ENCODE measurements at regions not wholly inside any gene's neighbourhood (a gene's known extent, or its start where the extent isn't known, plus 50 kb on each side); places are given as distances from the start of the nearest gene placed in this dataset.

- no peak for TF ChIP-seq JUNB (IDR thresholded peaks at IDR 0.05; ENCODE audit: unreplicated experiment)
Measured at GRCh38 chr4:29243054-29243453, 1477.1 kb upstream of the PCDH7 start (continued).

GRCh38 chr4:29243851-29244250 is 1476.3 kb upstream of the PCDH7 start:
- Mint-ChIP-seq H3K9me3 (no peaks in the 10 kb centered on the region), H3K27me3 (ENCODE audit: insufficient read depth, low read depth, poor library complexity) (no peaks in the 10 kb centered on the region), H3K4me1 (no peaks in the 10 kb centered on the region), H3K4me3 (no peak overlapping the region), H3K36me3 (ENCODE audit: low read depth) (no peaks in the 10 kb centered on the region), H3K27ac (no peak overlapping the region)
- Histone ChIP-seq H4K20me1 (replicated peaks; ENCODE audit: insufficient read depth) (no peaks in the 10 kb centered on the region), H3K4me2 (no peak overlapping the region), H3K4me1 (ENCODE audit: insufficient read depth) (no peaks in the 10 kb centered on the region), H3F3A (replicated peaks; ENCODE audit: low read depth) (no peaks in the 10 kb centered on the region), H3K79me2 (replicated peaks; ENCODE audit: insufficient read depth) (no peaks in the 10 kb centered on the region), H3K4me3 (no peak overlapping the region), H3K27ac (ENCODE audit: low read depth) (no peak overlapping the region), H3K9me2 (ENCODE audit: insufficient read depth) (no peaks in the 10 kb centered on the region), H3K36me3 (ENCODE audit: insufficient read depth) (no peaks in the 10 kb centered on the region), H2AFZ (no peak overlapping the region), H3K27me3 (ENCODE audit: insufficient read depth) (no peaks in the 10 kb centered on the region)
- no peak for ATAC-seq
- TF ChIP-seq EZH2 (IDR thresholded peaks at IDR 0.05; ENCODE audit: low read depth, unreplicated experiment): no peak
- TF ChIP-seq JUNB (IDR thresholded peaks at IDR 0.05; ENCODE audit: unreplicated experiment): no peak
- TF ChIP-seq EZH2phosphoT487 (IDR thresholded peaks at IDR 0.05; ENCODE audit: unreplicated experiment): no peak
- TF ChIP-seq CTCF (conservative IDR thresholded peaks at IDR 0.05; ENCODE audit: low read depth in 2 of 2): no peak
- no peak for TF ChIP-seq ETS1 (IDR thresholded peaks at IDR 0.05)
- no peak for TF ChIP-seq ZNF331 (CRISPR knock-in tag; IDR thresholded peaks at IDR 0.05; ENCODE audit: low read depth)
- no peak for TF ChIP-seq ZNF462 (CRISPR knock-in tag; IDR thresholded peaks at IDR 0.05)
- no peak for TF ChIP-seq REST (IDR thresholded peaks at IDR 0.05; ENCODE audit: unreplicated experiment)
- no peak for TF ChIP-seq STAT1 (IDR thresholded peaks at IDR 0.05; ENCODE audit: unreplicated experiment)
- no peak for TF ChIP-seq CREB1 (CRISPR knock-in tag; IDR thresholded peaks at IDR 0.05; ENCODE audit: low read depth)
- no peak for TF ChIP-seq POLR2AphosphoS5 (IDR thresholded peaks at IDR 0.05; ENCODE audit: low read depth)
- TF ChIP-seq ZNF114 (CRISPR knock-in tag; IDR thresholded peaks at IDR 0.05): no peak
- no peak for TF ChIP-seq NANOG (IDR thresholded peaks at IDR 0.05; ENCODE audit: borderline replicate concordance)
- DNase-seq (ENCODE audit: low spot score): no peak
